ENCODE measurements at regions not wholly inside any gene's neighbourhood (a gene's known extent, or its start where the extent isn't known, plus 50 kb on each side); places are given as distances from the start of the nearest gene placed in this dataset.

- TF ChIP-seq EZH2 (IDR thresholded peaks at IDR 0.05) (no peak), POLR2AphosphoS5 (IDR thresholded peaks at IDR 0.05; ENCODE audit: borderline replicate concordance, low read depth, low read length) (no peak), FOXP2 (optimal IDR thresholded peaks at IDR 0.05; ENCODE audit: control extremely low read depth, extremely low read length, insufficient read depth) (no peak)
These were observed 259.6 kb upstream of the THUMPD2 start for GRCh38 chr2:40038646-40039045.
